GM12878 (cell line): ENCODE measurements at regions not wholly inside any gene's neighbourhood (a gene's known extent, or its start where the extent isn't known, plus 50 kb on each side); places are given as distances from the start of the nearest gene placed in this dataset.

Experiments
- ATAC-seq: fragments of 200-7000 bp; cut with Tn5 transposase; 3 replicates; pipeline ENCODE4 v1.9.1; 2020; ENCODE audit warnings: mild to moderate bottlenecking, moderate library complexity
- BruUV-seq: library from RNA; stranded (reverse); fragments of 400-500 nt; replicated peaks from 2 replicates; lab custom pipeline; 2021; lab: Mats Ljungman, UMichigan
- CTCF ChIA-PET: fragments of 300-600 bp; sonication (Branson Sonifier 250); formaldehyde crosslinking; extraction: SDS; loops from one replicate; lab custom pipeline; 2021; ENCODE audit warnings: inconsistent platforms; lab: Yijun Ruan, JAX
- POLR2A ChIA-PET: fragments of 350-600 bp; formaldehyde crosslinking; extraction: SDS; loops from one replicate; lab custom pipeline; 2021; ENCODE audit warnings: inconsistent platforms; lab: Charles Lee
- RAD21 ChIA-PET: fragments of 300-600 bp; sonication (Branson Sonifier 250); formaldehyde crosslinking; loops from one replicate; lab custom pipeline; 2023; ENCODE audit warnings: antibody characterized with exemption; ENCODE audit not compliant: unreplicated experiment; lab: Charles Lee
- SMC1A ChIA-PET: fragments of 300-600 bp; sonication (Branson Sonifier 250); formaldehyde crosslinking; loops from one replicate; lab custom pipeline; 2023; ENCODE audit not compliant: unreplicated experiment, uncharacterized antibody; lab: Charles Lee
- DNase-seq: peaks from one replicate; pipeline ENCODE4 v3.0.0-alpha.2; 2011; ENCODE audit warnings: low read depth, low spot score
- FAIRE-seq: peaks from 3 replicates; lab custom pipeline; 2011; peaks lifted over from hg19 to GRCh38; lab: Jason Lieb, UNC
- H2AFZ ChIP-seq: 2 replicates; pipeline ENCODE4 v1.6.0; 2011; ENCODE audit warnings: low read depth, low read length, control low read depth; ENCODE audit not compliant: control insufficient read depth
- H3K27ac ChIP-seq: 2 replicates; pipeline ENCODE4 v1.5.1; 2011; ENCODE audit warnings: control low read depth; ENCODE audit not compliant: control insufficient read depth, insufficient read depth
- H3K27me3 ChIP-seq, 2 experiments: replicated peaks in 1 of 2; 2 replicates each; pipeline versions ENCODE4 v1.6.0 to v1.6.1; 2011; ENCODE audit warnings: low read length in 1 of 2; ENCODE audit not compliant: control insufficient read depth in 2 of 2, insufficient read depth in 2 of 2
- H3K36me3 ChIP-seq, 2 experiments: 2 replicates each; pipeline ENCODE4 v1.5.1; 2011; ENCODE audit warnings: low read length in 1 of 2; ENCODE audit not compliant: control insufficient read depth in 2 of 2, insufficient read depth in 2 of 2
- H3K4me1 ChIP-seq: 2 replicates; pipeline ENCODE4 v1.6.1; 2011; ENCODE audit warnings: mild to moderate bottlenecking, low read length, moderate library complexity, mixed read lengths; ENCODE audit not compliant: control insufficient read depth, insufficient read depth
- H3K4me2 ChIP-seq: 2 replicates; pipeline ENCODE4 v1.6.0; 2011; ENCODE audit warnings: control low read depth; ENCODE audit not compliant: control insufficient read depth, insufficient read depth
- H3K4me3 ChIP-seq: fragments of 200-600 bp; sonication (generic); 2 replicates; pipeline ENCODE4 v1.5.1; 2016
- H3K79me2 ChIP-seq: 2 replicates; pipeline ENCODE4 v1.6.0; 2011; ENCODE audit warnings: low read length; ENCODE audit not compliant: control insufficient read depth, insufficient read depth
- H3K9ac ChIP-seq: 2 replicates; pipeline ENCODE4 v1.8.0; 2011; ENCODE audit warnings: low read length, control low read depth, mixed read lengths; ENCODE audit not compliant: control insufficient read depth, insufficient read depth
- H3K9me3 ChIP-seq: replicated peaks from 3 replicates; pipeline ENCODE4 v1.5.1; 2011; ENCODE audit warnings: mild to moderate bottlenecking, low read length; ENCODE audit not compliant: control insufficient read depth, insufficient read depth
- H4K20me1 ChIP-seq: 2 replicates; pipeline ENCODE4 v1.6.0; 2011; ENCODE audit not compliant: control insufficient read depth, insufficient read depth
- ATF7 ChIP-seq: fragments of 450-650 bp; IDR thresholded peaks from 2 replicates; pipeline ENCODE4 v1.6.1; 2016; ENCODE audit warnings: low read depth, mild to moderate bottlenecking
- CREM ChIP-seq: IDR thresholded peaks from 2 replicates; pipeline ENCODE4 v1.6.1; 2014; ENCODE audit warnings: antibody characterized with exemption, low read depth
- DPF2 ChIP-seq: fragments of 450-650 bp; IDR thresholded peaks from 2 replicates; pipeline ENCODE4 v1.6.1; 2017; ENCODE audit warnings: mild to moderate bottlenecking
- IKZF1 ChIP-seq: fragments of 450-650 bp; conservative IDR thresholded peaks from 2 replicates; pipeline ENCODE4 v1.6.1; 2017; ENCODE audit warnings: antibody characterized with exemption, mild to moderate bottlenecking
- MEF2B ChIP-seq: fragments of 450-650 bp; IDR thresholded peaks from 2 replicates; pipeline ENCODE4 v1.6.1; 2018; ENCODE audit warnings: mild to moderate bottlenecking, moderate library complexity; ENCODE audit not compliant: partially characterized antibody, poor library complexity, severe bottlenecking
- MTA2 ChIP-seq: fragments of 450-650 bp; IDR thresholded peaks from 2 replicates; pipeline ENCODE4 v1.6.1; 2016; ENCODE audit warnings: low read depth, mild to moderate bottlenecking, moderate library complexity
- NBN ChIP-seq: fragments of 450-650 bp; IDR thresholded peaks from 2 replicates; pipeline ENCODE4 v1.6.1; 2016
- NR2F1 ChIP-seq: fragments of 450-650 bp; conservative IDR thresholded peaks from 2 replicates; pipeline ENCODE4 v1.6.1; 2017; ENCODE audit warnings: mild to moderate bottlenecking
- RFX5 ChIP-seq: IDR thresholded peaks from 2 replicates; pipeline ENCODE4 v1.6.1; 2011; ENCODE audit warnings: low read depth, low read length, improper control_type of control experiment
- RUNX3 ChIP-seq: IDR thresholded peaks from 2 replicates; pipeline ENCODE4 v1.6.1; 2012; ENCODE audit warnings: low read length, inconsistent platforms
- TAF1 ChIP-seq: IDR thresholded peaks from 2 replicates; pipeline ENCODE4 v1.6.1; 2011; ENCODE audit warnings: mild to moderate bottlenecking, low read depth, low read length, borderline replicate concordance
- ZNF384 ChIP-seq: IDR thresholded peaks from 2 replicates; pipeline ENCODE4 v1.6.1; 2012; ENCODE audit warnings: low read depth, mild to moderate bottlenecking, low read length, improper control_type of control experiment, borderline replicate concordance
- WGBS: methylation state at CpG from one replicate; pipeline ENCODE4 v1.1.6; 2016; ENCODE audit warnings: low lambda C conversion rate; ENCODE audit not compliant: insufficient replicate concordance, insufficient coverage; ENCODE audit errors: missing lambda C conversion rate; 5-methylcytosine and 5-hydroxymethylcytosine counted together
- in situ Hi-C: fragments of 300-500 bp; cut with MboI; formaldehyde crosslinking; loops from 9 replicates; pipeline ENCODE4 v1.14.3; 2018; ENCODE audit warnings: mixed read lengths
- intact Hi-C: fragments of 100-400 bp; cut with micrococcal nuclease; formaldehyde crosslinking; loops from one replicate; pipeline ENCODE4 v1.14.2; 2022; ENCODE audit not compliant: unreplicated experiment
- TF ChIP-seq, protein P1 (sequence below): fragments of 450-650 bp; IDR thresholded peaks from 2 replicates; pipeline ENCODE4 v1.6.1; 2017; ENCODE audit warnings: low read depth, mild to moderate bottlenecking, moderate library complexity
- TF ChIP-seq, protein P2 (sequence below): fragments of 450-650 bp; IDR thresholded peaks from 2 replicates; pipeline ENCODE4 v1.6.1; 2017; ENCODE audit warnings: mild to moderate bottlenecking, low read depth, inconsistent platforms; ENCODE audit not compliant: poor library complexity, severe bottlenecking

DNA sequence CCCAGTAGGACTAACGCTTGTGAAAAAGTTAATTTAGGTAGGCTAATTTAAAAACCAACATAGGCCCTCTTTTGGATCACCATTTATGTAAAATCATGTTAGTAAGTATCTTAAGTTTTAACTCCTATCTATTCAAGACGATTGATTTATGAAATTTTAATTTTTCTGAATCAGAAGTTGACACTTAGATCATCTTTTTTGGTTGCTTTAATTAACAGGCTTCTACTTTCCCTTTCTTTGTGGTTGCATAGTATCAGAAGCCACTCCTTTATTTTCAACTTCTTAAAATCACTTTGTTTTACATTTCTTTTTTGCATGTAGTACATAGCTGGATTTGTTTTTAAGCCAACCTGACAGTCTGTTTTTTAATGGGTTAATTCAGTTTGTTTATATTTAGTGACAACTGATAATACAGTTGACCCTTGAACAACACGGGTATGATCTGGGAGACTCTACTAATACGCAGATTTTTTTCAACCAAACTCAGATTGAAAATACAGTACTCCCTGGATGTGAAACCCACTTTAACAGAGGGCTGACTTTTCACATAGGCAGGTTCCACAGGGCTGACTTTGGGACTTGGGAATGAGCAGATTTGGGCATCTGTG is 69.7 kb upstream of the SYPL1 start:
- RAD21 ChIA-PET: interaction anchor here (0.6 to 1.0 kb wide), 2 partner anchors 92 to 281 kb away, joined by 3 to 4 read pairs; no protein-coding TSS in a partner anchor
- POLR2A ChIA-PET: no interaction called here
- intact Hi-C loops: loop anchor here (2.0 to 5.0 kb wide), 2 partner anchors 76 to 101 kb away; no protein-coding TSS in a partner anchor

More for the DNA sequence above, 69.7 kb upstream of the SYPL1 start:
- BruUV-seq: no TSS peak
- SMC1A ChIA-PET: interaction anchor here (1.3 to 1.7 kb wide), 2 partner anchors 280 to 283 kb away, joined by 4 to 5 read pairs; no protein-coding TSS in a partner anchor
- Histone ChIP-seq H3K4me2 (no peak overlapping the region), H3K4me1 (peaks cover 12% of the 10 kb centered on the region), H3K9ac (no peak overlapping the region), H3K4me3 (no peak overlapping the region), H3K27me3 (no peaks in the 10 kb centered on the region), H3K79me2 (no peaks in the 10 kb centered on the region), H3K27ac (no peak overlapping the region), H4K20me1 (no peaks in the 10 kb centered on the region), H3K36me3 (no peaks in the 10 kb centered on the region), H2AFZ (no peak overlapping the region), H3K9me3 (no peaks in the 10 kb centered on the region; the same call in 2 of the 3 replicates)
- in situ Hi-C loops: no loop called here
- CTCF ChIA-PET: interaction anchor here (0.8 to 1.6 kb wide), 4 partner anchors 99 to 187 kb away, joined by 3 read pairs; no protein-coding TSS in a partner anchor
- no peak for FAIRE-seq
- TF ChIP-seq, protein P1, sequence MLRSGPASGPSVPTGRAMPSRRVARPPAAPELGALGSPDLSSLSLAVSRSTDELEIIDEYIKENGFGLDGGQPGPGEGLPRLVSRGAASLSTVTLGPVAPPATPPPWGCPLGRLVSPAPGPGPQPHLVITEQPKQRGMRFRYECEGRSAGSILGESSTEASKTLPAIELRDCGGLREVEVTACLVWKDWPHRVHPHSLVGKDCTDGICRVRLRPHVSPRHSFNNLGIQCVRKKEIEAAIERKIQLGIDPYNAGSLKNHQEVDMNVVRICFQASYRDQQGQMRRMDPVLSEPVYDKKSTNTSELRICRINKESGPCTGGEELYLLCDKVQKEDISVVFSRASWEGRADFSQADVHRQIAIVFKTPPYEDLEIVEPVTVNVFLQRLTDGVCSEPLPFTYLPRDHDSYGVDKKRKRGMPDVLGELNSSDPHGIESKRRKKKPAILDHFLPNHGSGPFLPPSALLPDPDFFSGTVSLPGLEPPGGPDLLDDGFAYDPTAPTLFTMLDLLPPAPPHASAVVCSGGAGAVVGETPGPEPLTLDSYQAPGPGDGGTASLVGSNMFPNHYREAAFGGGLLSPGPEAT: 0 out of 2 replicates have a peak, but pooled peaks have one; percentile 21
- 0 out of 2 replicates have a peak, but pooled peaks have one; percentile 27 for TF ChIP-seq NBN
- no peak for TF ChIP-seq ZNF384
- TF ChIP-seq ATF7: peak; percentile 87
- peak; percentile 26; the same call in 1 of the 2 replicates for TF ChIP-seq DPF2
- no peak for TF ChIP-seq RFX5
- TF ChIP-seq RUNX3: peak; percentile 39; the same call in 1 of the 2 replicates
- 0 out of 2 replicates have a peak, but pooled peaks have one; percentile 16 for TF ChIP-seq IKZF1
- TF ChIP-seq TAF1: no peak
- TF ChIP-seq, protein P2, sequence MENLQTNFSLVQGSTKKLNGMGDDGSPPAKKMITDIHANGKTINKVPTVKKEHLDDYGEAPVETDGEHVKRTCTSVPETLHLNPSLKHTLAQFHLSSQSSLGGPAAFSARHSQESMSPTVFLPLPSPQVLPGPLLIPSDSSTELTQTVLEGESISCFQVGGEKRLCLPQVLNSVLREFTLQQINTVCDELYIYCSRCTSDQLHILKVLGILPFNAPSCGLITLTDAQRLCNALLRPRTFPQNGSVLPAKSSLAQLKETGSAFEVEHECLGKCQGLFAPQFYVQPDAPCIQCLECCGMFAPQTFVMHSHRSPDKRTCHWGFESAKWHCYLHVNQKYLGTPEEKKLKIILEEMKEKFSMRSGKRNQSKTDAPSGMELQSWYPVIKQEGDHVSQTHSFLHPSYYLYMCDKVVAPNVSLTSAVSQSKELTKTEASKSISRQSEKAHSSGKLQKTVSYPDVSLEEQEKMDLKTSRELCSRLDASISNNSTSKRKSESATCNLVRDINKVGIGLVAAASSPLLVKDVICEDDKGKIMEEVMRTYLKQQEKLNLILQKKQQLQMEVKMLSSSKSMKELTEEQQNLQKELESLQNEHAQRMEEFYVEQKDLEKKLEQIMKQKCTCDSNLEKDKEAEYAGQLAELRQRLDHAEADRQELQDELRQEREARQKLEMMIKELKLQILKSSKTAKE: no peak
- peak; percentile 86 for TF ChIP-seq MTA2
- TF ChIP-seq CREM: no peak
- TF ChIP-seq NR2F1: 0 out of 2 replicates have a peak, but pooled peaks have one; percentile 9
- TF ChIP-seq MEF2B: peak; percentile 32
- 73% methylated on average over 4 of the region's 4 CpGs for WGBS
- no peak for DNase-seq
- peak; percentile 9; the same call in 2 of the 3 replicates for ATAC-seq
